Calu3 (cell line): ENCODE measurements at regions not wholly inside any gene's neighbourhood (a gene's known extent, or its start where the extent isn't known, plus 50 kb on each side); places are given as distances from the start of the nearest gene placed in this dataset.

Source experiments
- BruUV-seq: library from RNA; stranded (reverse); fragments of 400-500 nt; replicated peaks from 2 replicates; lab custom pipeline; 2021; lab: Mats Ljungman, UMichigan
- CTCF ChIA-PET: fragments of 300-600 bp; sonication (Branson Sonifier 250); formaldehyde crosslinking; loops from one replicate; lab custom pipeline; 2022; ENCODE audit warnings: antibody characterized with exemption; lab: Charles Lee
- DNase-seq: peaks from one replicate; pipeline ENCODE4 v3.0.0; 2022
- H3K27ac Mint-ChIP-seq: one replicate; pipeline ENCODE4 v1.8.0; 2022; ENCODE audit warnings: mixed read lengths; ENCODE audit not compliant: unreplicated experiment
- H3K27me3 Mint-ChIP-seq: one replicate; pipeline ENCODE4 v1.8.0; 2022; ENCODE audit warnings: mixed read lengths; ENCODE audit not compliant: unreplicated experiment
- H3K36me3 Mint-ChIP-seq: one replicate; pipeline ENCODE4 v1.8.0; 2022; ENCODE audit warnings: mild to moderate bottlenecking, moderate library complexity, mixed read lengths; ENCODE audit not compliant: insufficient read depth, unreplicated experiment
- H3K4me1 Mint-ChIP-seq: one replicate; pipeline ENCODE4 v1.8.0; 2022; ENCODE audit warnings: mild to moderate bottlenecking, low read depth, mixed read lengths; ENCODE audit not compliant: unreplicated experiment
- H3K4me3 Mint-ChIP-seq: one replicate; pipeline ENCODE4 v1.8.0; 2022; ENCODE audit warnings: mild to moderate bottlenecking, low read depth, moderate library complexity, mixed read lengths; ENCODE audit not compliant: unreplicated experiment
- H3K9me3 Mint-ChIP-seq: one replicate; pipeline ENCODE4 v1.8.0; 2022; ENCODE audit warnings: low read depth, mixed read lengths; ENCODE audit not compliant: unreplicated experiment
- CTCF ChIP-seq: fragments of 200-600 bp; IDR thresholded peaks from one replicate; pipeline ENCODE4 v1.8.0; 2022; ENCODE audit warnings: antibody characterized with exemption; ENCODE audit not compliant: unreplicated experiment
- intact Hi-C: fragments of 100-400 bp; cut with micrococcal nuclease; formaldehyde crosslinking; loops from one replicate; pipeline ENCODE4 v1.10.0; 2022; ENCODE audit not compliant: unreplicated experiment

DNA sequence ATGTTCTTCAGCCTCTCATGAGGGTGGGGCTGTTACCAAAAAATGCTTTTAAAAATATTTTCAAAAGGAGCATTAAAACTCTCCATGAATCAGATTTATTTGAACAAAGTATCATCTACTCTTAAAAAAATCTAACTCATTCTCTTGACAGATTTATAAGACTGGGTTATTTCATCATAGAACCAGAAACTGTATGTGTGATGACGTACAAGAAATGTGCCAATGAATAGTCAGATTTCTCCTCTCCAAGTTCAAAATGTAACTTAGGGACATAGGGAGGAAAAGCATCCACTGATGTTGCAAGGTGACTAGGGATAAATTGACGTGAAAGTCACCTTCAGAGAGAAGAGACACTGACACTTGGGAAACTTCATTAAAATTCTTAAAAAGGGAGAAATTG, 89.1 kb upstream of the CLNK start:
- no peak for TF ChIP-seq CTCF
- H3K9me3 Mint-ChIP-seq: no peaks in the 10 kb centered on the region
- DNase-seq: no peak
- H3K4me1 Mint-ChIP-seq: no peaks in the 10 kb centered on the region
- H3K27me3 Mint-ChIP-seq: no peaks in the 10 kb centered on the region
- no peak overlapping the region for H3K4me3 Mint-ChIP-seq
- CTCF ChIA-PET: no interaction called here
- no TSS peak for BruUV-seq
- H3K27ac Mint-ChIP-seq: no peak overlapping the region
- no peaks in the 10 kb centered on the region for H3K36me3 Mint-ChIP-seq
- intact Hi-C loops: no loop called here

- Mint-ChIP-seq H3K27me3 (no peaks in the 10 kb centered on the region), H3K4me1 (no peaks in the 10 kb centered on the region), H3K4me3 (no peak overlapping the region), H3K36me3 (no peaks in the 10 kb centered on the region), H3K27ac (no peak overlapping the region), H3K9me3 (no peaks in the 10 kb centered on the region)
- no peak for TF ChIP-seq CTCF
- CTCF ChIA-PET: no interaction called here
- no peak for DNase-seq
- intact Hi-C loops: no loop called here
- BruUV-seq: no TSS peak
These were observed 88.4 kb upstream of the CLNK start for GRCh38 chr4:10773010-10773409.

- Mint-ChIP-seq H3K4me3 (no peak overlapping the region), H3K27me3 (peaks cover 11% of the 10 kb centered on the region), H3K27ac (no peak overlapping the region), H3K4me1 (no peaks in the 10 kb centered on the region), H3K9me3 (no peaks in the 10 kb centered on the region), H3K36me3 (no peaks in the 10 kb centered on the region)
- TF ChIP-seq CTCF: no peak
- CTCF ChIA-PET: no interaction called here
- no TSS peak for BruUV-seq
- intact Hi-C loops: no loop called here
- DNase-seq: no peak
These were observed 80.8 kb upstream of the CLNK start for GRCh38 chr4:10765386-10765785.

GRCh38 chr4:10762561-10762960, 78.0 kb upstream of the CLNK start:
- CTCF ChIA-PET: no interaction called here
- H3K4me3 Mint-ChIP-seq: no peak overlapping the region
- no peak overlapping the region for H3K27ac Mint-ChIP-seq
- no peaks in the 10 kb centered on the region for H3K4me1 Mint-ChIP-seq
- H3K9me3 Mint-ChIP-seq: no peaks in the 10 kb centered on the region
- H3K27me3 Mint-ChIP-seq: peaks cover 11% of the 10 kb centered on the region
- intact Hi-C loops: no loop called here
- H3K36me3 Mint-ChIP-seq: no peaks in the 10 kb centered on the region
- no peak for DNase-seq
- no TSS peak for BruUV-seq
- no peak for TF ChIP-seq CTCF
